ENCODE measurements at regions not wholly inside any gene's neighbourhood (a gene's known extent, or its start where the extent isn't known, plus 50 kb on each side); places are given as distances from the start of the nearest gene placed in this dataset.

DNA sequence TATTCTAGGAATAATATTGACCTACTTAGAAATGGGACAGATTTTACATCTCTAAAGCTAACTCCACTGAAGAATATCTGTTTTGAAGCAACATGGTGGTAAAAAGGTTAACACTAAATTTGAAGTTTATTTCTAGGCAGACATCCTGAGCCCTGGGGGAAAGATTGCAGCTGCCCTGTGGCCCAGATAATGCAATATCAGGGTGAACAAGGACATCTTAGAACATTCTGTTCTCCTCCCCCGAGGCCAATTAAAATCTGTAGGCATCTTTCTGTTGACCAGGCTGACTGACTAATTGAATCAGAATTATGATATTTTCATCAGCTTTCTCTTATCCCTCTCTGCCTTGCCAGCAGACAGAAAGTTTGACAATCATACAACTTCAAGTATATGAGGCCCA is 149.8 kb upstream of the DUSP10 start:
- Histone ChIP-seq H3K4me3 (ENCODE audit: low read length) (no peak overlapping the region), H3K79me2 (ENCODE audit: control insufficient read depth, low read length) (no peaks in the 10 kb centered on the region), H3K27me3 (ENCODE audit: control insufficient read depth, low read length) (peaks cover 3% of the 10 kb centered on the region; the same call in 1 of the 2 replicates), H3K9me3 (ENCODE audit: control insufficient read depth, insufficient read depth, low read length) (no peaks in the 10 kb centered on the region), H3K4me2 (ENCODE audit: low read length) (no peak overlapping the region), H3K27ac (ENCODE audit: low read depth, low read length) (no peak overlapping the region), H3K9me2 (replicated peaks; ENCODE audit: control insufficient read depth, low read length) (no peaks in the 10 kb centered on the region), H3K4me1 (ENCODE audit: control insufficient read depth, low read length) (no peaks in the 10 kb centered on the region), H3F3A (ENCODE audit: control insufficient read depth, insufficient read depth) (no peaks in the 10 kb centered on the region), H4K20me1 (ENCODE audit: control insufficient read depth, insufficient read depth, low read depth, low read length) (no peaks in the 10 kb centered on the region), H3K36me3 (ENCODE audit: control insufficient read depth, low read length) (no peaks in the 10 kb centered on the region)
- TF ChIP-seq CTCF (IDR thresholded peaks at IDR 0.05; ENCODE audit: low read depth, low read length, poor library complexity, severe bottlenecking), result no peak
- no peak for TF ChIP-seq EZH2phosphoT487 (IDR thresholded peaks at IDR 0.05; ENCODE audit: borderline replicate concordance, low read length)

- TF ChIP-seq CTCF (IDR thresholded peaks at IDR 0.05; ENCODE audit: low read depth, low read length, poor library complexity, severe bottlenecking), result no peak
- Histone ChIP-seq H3K4me1 (ENCODE audit: control insufficient read depth, low read length) (no peaks in the 10 kb centered on the region), H3K27ac (ENCODE audit: low read depth, low read length) (no peak overlapping the region)
Measured at GRCh38 chr1:221888801-221889200, 146.9 kb upstream of the DUSP10 start.

DNA sequence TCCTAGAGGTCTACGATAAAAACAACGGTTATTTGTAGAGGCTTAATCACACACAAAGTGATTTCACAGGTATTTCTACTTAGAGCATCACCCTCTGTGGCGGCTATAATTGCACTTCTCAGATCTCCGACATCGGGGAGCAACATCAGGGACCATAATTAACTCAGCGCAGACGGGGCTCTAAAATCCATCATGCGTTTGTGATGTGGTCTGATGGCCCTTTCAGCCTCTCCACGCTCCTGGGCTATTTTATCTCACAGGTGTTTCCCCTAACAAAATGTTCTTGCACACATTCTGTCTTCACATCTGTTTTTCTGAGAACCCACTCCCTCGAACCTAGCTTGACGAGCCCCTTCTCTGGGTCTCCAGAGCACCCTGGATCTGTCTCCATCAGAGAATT is 146.3 kb upstream of the DUSP10 start:
- H3K9me2 ChIP-seq (replicated peaks; ENCODE audit: control insufficient read depth, low read length), result no peaks in the 10 kb centered on the region
- H3K4me3 ChIP-seq (ENCODE audit: low read length), result no peak overlapping the region
- no peak overlapping the region for H3K4me2 ChIP-seq (ENCODE audit: low read length)
- TF ChIP-seq CTCF (IDR thresholded peaks at IDR 0.05; ENCODE audit: low read depth, low read length, poor library complexity, severe bottlenecking), result no peak
- no peak for TF ChIP-seq EZH2phosphoT487 (IDR thresholded peaks at IDR 0.05; ENCODE audit: borderline replicate concordance, low read length)
- no peak overlapping the region for H3K27ac ChIP-seq (ENCODE audit: low read depth, low read length)
- no peaks in the 10 kb centered on the region for H3K79me2 ChIP-seq (ENCODE audit: control insufficient read depth, low read length)
- no peaks in the 10 kb centered on the region for H3K36me3 ChIP-seq (ENCODE audit: control insufficient read depth, low read length)
- H3K9me3 ChIP-seq (ENCODE audit: control insufficient read depth, insufficient read depth, low read length), result no peaks in the 10 kb centered on the region
- H3F3A ChIP-seq (ENCODE audit: control insufficient read depth, insufficient read depth), result no peaks in the 10 kb centered on the region
- peaks cover 3% of the 10 kb centered on the region; the same call in 1 of the 2 replicates for H3K27me3 ChIP-seq (ENCODE audit: control insufficient read depth, low read length)
- H4K20me1 ChIP-seq (ENCODE audit: control insufficient read depth, insufficient read depth, low read depth, low read length), result no peaks in the 10 kb centered on the region
- no peaks in the 10 kb centered on the region for H3K4me1 ChIP-seq (ENCODE audit: control insufficient read depth, low read length)

More at GRCh38 chr1:221888801-221889200, 146.9 kb upstream of the DUSP10 start:
- no peak overlapping the region for H3K4me3 ChIP-seq (ENCODE audit: low read length)
- peaks cover 3% of the 10 kb centered on the region; the same call in 1 of the 2 replicates for H3K27me3 ChIP-seq (ENCODE audit: control insufficient read depth, low read length)
- no peaks in the 10 kb centered on the region for H3K79me2 ChIP-seq (ENCODE audit: control insufficient read depth, low read length)
- H3K36me3 ChIP-seq (ENCODE audit: control insufficient read depth, low read length), result no peaks in the 10 kb centered on the region
- H3F3A ChIP-seq (ENCODE audit: control insufficient read depth, insufficient read depth), result no peaks in the 10 kb centered on the region
- no peaks in the 10 kb centered on the region for H4K20me1 ChIP-seq (ENCODE audit: control insufficient read depth, insufficient read depth, low read depth, low read length)
- H3K9me3 ChIP-seq (ENCODE audit: control insufficient read depth, insufficient read depth, low read length), result no peaks in the 10 kb centered on the region
- H3K4me2 ChIP-seq (ENCODE audit: low read length), result no peak overlapping the region
- no peaks in the 10 kb centered on the region for H3K9me2 ChIP-seq (replicated peaks; ENCODE audit: control insufficient read depth, low read length)

DNA sequence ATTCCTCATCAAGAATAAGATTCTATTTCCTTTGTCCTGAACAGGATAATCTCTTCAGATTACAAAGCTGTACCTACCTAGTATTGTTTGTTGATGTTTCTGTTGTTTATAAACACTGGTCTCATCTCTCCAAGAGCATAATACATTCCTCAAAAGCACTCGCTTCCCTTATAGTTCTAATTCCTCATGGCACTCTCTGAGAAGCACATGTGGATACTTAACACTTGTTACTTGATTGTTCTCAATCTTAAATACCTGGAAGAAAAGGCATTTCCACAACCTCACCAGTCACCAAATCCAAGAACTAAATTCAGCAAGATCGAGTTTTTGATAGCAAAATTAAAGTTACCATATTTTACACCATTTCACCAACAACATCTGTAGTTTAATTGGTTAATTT is 145.9 kb upstream of the DUSP10 start:
- H3K9me3 ChIP-seq (ENCODE audit: control insufficient read depth, insufficient read depth, low read length), result no peaks in the 10 kb centered on the region
- H3K9me2 ChIP-seq (replicated peaks; ENCODE audit: control insufficient read depth, low read length), result no peaks in the 10 kb centered on the region
- no peaks in the 10 kb centered on the region for H3F3A ChIP-seq (ENCODE audit: control insufficient read depth, insufficient read depth)
- peaks cover 3% of the 10 kb centered on the region; the same call in 1 of the 2 replicates for H3K27me3 ChIP-seq (ENCODE audit: control insufficient read depth, low read length)
- H3K36me3 ChIP-seq (ENCODE audit: control insufficient read depth, low read length), result no peaks in the 10 kb centered on the region
- H3K4me1 ChIP-seq (ENCODE audit: control insufficient read depth, low read length), result no peaks in the 10 kb centered on the region
- H4K20me1 ChIP-seq (ENCODE audit: control insufficient read depth, insufficient read depth, low read depth, low read length), result no peaks in the 10 kb centered on the region
- H3K79me2 ChIP-seq (ENCODE audit: control insufficient read depth, low read length), result no peaks in the 10 kb centered on the region
- no peak overlapping the region for H3K4me3 ChIP-seq (ENCODE audit: low read length)
- no peak overlapping the region for H3K27ac ChIP-seq (ENCODE audit: low read depth, low read length)
- H3K4me2 ChIP-seq (ENCODE audit: low read length), result no peak overlapping the region
- TF ChIP-seq CTCF (IDR thresholded peaks at IDR 0.05; ENCODE audit: low read depth, low read length, poor library complexity, severe bottlenecking) (no peak), EZH2phosphoT487 (IDR thresholded peaks at IDR 0.05; ENCODE audit: borderline replicate concordance, low read length) (no peak)
